GM12878 (cell line): ENCODE measurements at regions not wholly inside any gene's neighbourhood (a gene's known extent, or its start where the extent isn't known, plus 50 kb on each side); places are given as distances from the start of the nearest gene placed in this dataset.

Experiments used
- ATAC-seq: fragments of 200-7000 bp; cut with Tn5 transposase; 3 replicates; pipeline ENCODE4 v1.9.1; 2020; ENCODE audit warnings: mild to moderate bottlenecking, moderate library complexity
- BruUV-seq: library from RNA; stranded (reverse); fragments of 400-500 nt; replicated peaks from 2 replicates; lab custom pipeline; 2021; lab: Mats Ljungman, UMichigan
- CTCF ChIA-PET: fragments of 300-600 bp; sonication (Branson Sonifier 250); formaldehyde crosslinking; extraction: SDS; loops from one replicate; lab custom pipeline; 2021; ENCODE audit warnings: inconsistent platforms; lab: Yijun Ruan, JAX
- POLR2A ChIA-PET: fragments of 350-600 bp; formaldehyde crosslinking; extraction: SDS; loops from one replicate; lab custom pipeline; 2021; ENCODE audit warnings: inconsistent platforms; lab: Charles Lee
- RAD21 ChIA-PET: fragments of 300-600 bp; sonication (Branson Sonifier 250); formaldehyde crosslinking; loops from one replicate; lab custom pipeline; 2023; ENCODE audit warnings: antibody characterized with exemption; ENCODE audit not compliant: unreplicated experiment; lab: Charles Lee
- SMC1A ChIA-PET: fragments of 300-600 bp; sonication (Branson Sonifier 250); formaldehyde crosslinking; loops from one replicate; lab custom pipeline; 2023; ENCODE audit not compliant: unreplicated experiment, uncharacterized antibody; lab: Charles Lee
- DNase-seq: peaks from one replicate; pipeline ENCODE4 v3.0.0-alpha.2; 2011; ENCODE audit warnings: low read depth, low spot score
- FAIRE-seq: peaks from 3 replicates; lab custom pipeline; 2011; peaks lifted over from hg19 to GRCh38; lab: Jason Lieb, UNC
- H2AFZ ChIP-seq: 2 replicates; pipeline ENCODE4 v1.6.0; 2011; ENCODE audit warnings: low read depth, low read length, control low read depth; ENCODE audit not compliant: control insufficient read depth
- H3K27ac ChIP-seq: 2 replicates; pipeline ENCODE4 v1.5.1; 2011; ENCODE audit warnings: control low read depth; ENCODE audit not compliant: control insufficient read depth, insufficient read depth
- H3K27me3 ChIP-seq, 2 experiments: replicated peaks in 1 of 2; 2 replicates each; pipeline versions ENCODE4 v1.6.0 to v1.6.1; 2011; ENCODE audit warnings: low read length in 1 of 2; ENCODE audit not compliant: control insufficient read depth in 2 of 2, insufficient read depth in 2 of 2
- H3K36me3 ChIP-seq, 2 experiments: 2 replicates each; pipeline ENCODE4 v1.5.1; 2011; ENCODE audit warnings: low read length in 1 of 2; ENCODE audit not compliant: control insufficient read depth in 2 of 2, insufficient read depth in 2 of 2
- H3K4me1 ChIP-seq: 2 replicates; pipeline ENCODE4 v1.6.1; 2011; ENCODE audit warnings: mild to moderate bottlenecking, low read length, moderate library complexity, mixed read lengths; ENCODE audit not compliant: control insufficient read depth, insufficient read depth
- H3K4me2 ChIP-seq: 2 replicates; pipeline ENCODE4 v1.6.0; 2011; ENCODE audit warnings: control low read depth; ENCODE audit not compliant: control insufficient read depth, insufficient read depth
- H3K4me3 ChIP-seq: fragments of 200-600 bp; sonication (generic); 2 replicates; pipeline ENCODE4 v1.5.1; 2016
- H3K79me2 ChIP-seq: 2 replicates; pipeline ENCODE4 v1.6.0; 2011; ENCODE audit warnings: low read length; ENCODE audit not compliant: control insufficient read depth, insufficient read depth
- H3K9ac ChIP-seq: 2 replicates; pipeline ENCODE4 v1.8.0; 2011; ENCODE audit warnings: low read length, control low read depth, mixed read lengths; ENCODE audit not compliant: control insufficient read depth, insufficient read depth
- H3K9me3 ChIP-seq: replicated peaks from 3 replicates; pipeline ENCODE4 v1.5.1; 2011; ENCODE audit warnings: mild to moderate bottlenecking, low read length; ENCODE audit not compliant: control insufficient read depth, insufficient read depth
- H4K20me1 ChIP-seq: 2 replicates; pipeline ENCODE4 v1.6.0; 2011; ENCODE audit not compliant: control insufficient read depth, insufficient read depth
- BHLHE40 ChIP-seq, 2 experiments: fragments of 450-650 bp in 1 of 2; IDR thresholded peaks; 2 replicates each; pipeline ENCODE4 v1.6.1; 2011 to 2017; ENCODE audit warnings: low read depth in 2 of 2, borderline replicate concordance in 1 of 2, improper control_type of control experiment in 1 of 2, low read length in 1 of 2, mild to moderate bottlenecking in 1 of 2
- CREB1 ChIP-seq: IDR thresholded peaks from 2 replicates; pipeline ENCODE4 v1.6.1; 2012; ENCODE audit warnings: low read depth, mild to moderate bottlenecking, inconsistent platforms
- EGR1 ChIP-seq, 2 experiments: IDR thresholded peaks; 1 replicate in 1 of 2; 2 replicates in 1 of 2; pipeline ENCODE4 v1.6.1; 2011 to 2012; ENCODE audit warnings: low read depth in 2 of 2, low read length in 2 of 2, borderline replicate concordance in 1 of 2, mild to moderate bottlenecking in 1 of 2, moderate library complexity in 1 of 2
- HDAC6 ChIP-seq: fragments of 200-600 bp; sonication (generic); IDR thresholded peaks from one replicate; pipeline ENCODE4 v1.8.0; 2017; ENCODE audit warnings: antibody characterized with exemption; ENCODE audit not compliant: unreplicated experiment
- IKZF1 ChIP-seq: fragments of 450-650 bp; conservative IDR thresholded peaks from 2 replicates; pipeline ENCODE4 v1.6.1; 2017; ENCODE audit warnings: antibody characterized with exemption, mild to moderate bottlenecking
- MLLT1 ChIP-seq: fragments of 450-650 bp; IDR thresholded peaks from 2 replicates; pipeline ENCODE4 v1.6.1; 2016; ENCODE audit warnings: mild to moderate bottlenecking
- NRF1 ChIP-seq: conservative IDR thresholded peaks from 2 replicates; pipeline ENCODE4 v1.6.1; 2011; ENCODE audit warnings: mild to moderate bottlenecking, low read depth, low read length, improper control_type of control experiment
- PAX8 ChIP-seq: fragments of 450-650 bp; IDR thresholded peaks from 2 replicates; pipeline ENCODE4 v1.6.1; 2017; ENCODE audit warnings: mild to moderate bottlenecking, moderate library complexity
- RAD51 ChIP-seq: fragments of 450-650 bp; IDR thresholded peaks from 2 replicates; pipeline ENCODE4 v1.6.1; 2016; ENCODE audit warnings: moderate library complexity, mild to moderate bottlenecking, inconsistent platforms
- RFX5 ChIP-seq: IDR thresholded peaks from 2 replicates; pipeline ENCODE4 v1.6.1; 2011; ENCODE audit warnings: low read depth, low read length, improper control_type of control experiment
- ZBTB4 ChIP-seq: fragments of 450-650 bp; formaldehyde crosslinking; IDR thresholded peaks from 2 replicates; pipeline ENCODE4 v1.4.0; 2022; ENCODE audit warnings: mild to moderate bottlenecking, moderate library complexity
- ZNF687 ChIP-seq: fragments of 450-650 bp; IDR thresholded peaks from 2 replicates; pipeline ENCODE4 v1.6.1; 2017; ENCODE audit warnings: mild to moderate bottlenecking, moderate library complexity
- whole genome bisulfite sequencing: methylation state at CpG from one replicate; pipeline ENCODE4 v1.1.6; 2016; ENCODE audit warnings: low lambda C conversion rate; ENCODE audit not compliant: insufficient replicate concordance, insufficient coverage; ENCODE audit errors: missing lambda C conversion rate; 5-methylcytosine and 5-hydroxymethylcytosine counted together
- in situ Hi-C: fragments of 300-500 bp; cut with MboI; formaldehyde crosslinking; loops from 9 replicates; pipeline ENCODE4 v1.14.3; 2018; ENCODE audit warnings: mixed read lengths
- intact Hi-C: fragments of 100-400 bp; cut with micrococcal nuclease; formaldehyde crosslinking; loops from one replicate; pipeline ENCODE4 v1.14.2; 2022; ENCODE audit not compliant: unreplicated experiment

- H3K27ac ChIP-seq, result peak overlapping the region; percentile 69
- in situ Hi-C loops, result no loop called here
- no peak for TF ChIP-seq EGR1 (IDR thresholded peaks at IDR 0.05; ENCODE audit: borderline replicate concordance in 1 of 2, low read depth in 2 of 2, low read length in 2 of 2)
- TF ChIP-seq RAD51, result peak; percentile 85
- TF ChIP-seq ZBTB4, result peak; percentile 67; the same call in 1 of the 2 replicates
- no peak; a peak in 1 of 4 replicates for TF ChIP-seq BHLHE40 (IDR thresholded peaks at IDR 0.05; ENCODE audit: borderline replicate concordance in 1 of 2, low read depth in 2 of 2, low read length in 1 of 2)
- TF ChIP-seq NRF1, result no peak
- no peak for TF ChIP-seq RFX5
- TF ChIP-seq CREB1, result no peak
- TF ChIP-seq HDAC6, result no peak
- TF ChIP-seq PAX8, result no peak
- peak; percentile 71 for TF ChIP-seq ZNF687
- peak; percentile 91 for TF ChIP-seq MLLT1
- TF ChIP-seq IKZF1, result 0 out of 2 replicates have a peak, but pooled peaks have one; percentile 8
These were observed 236.9 kb downstream of the BCAS1 start for GRCh38 chr20:53833333-53834061.

More at GRCh38 chr20:53833333-53834061, 236.9 kb downstream of the BCAS1 start:
- peak overlapping the region; percentile 72 for H3K4me2 ChIP-seq
- FAIRE-seq (no peak), ATAC-seq (peak; percentile 22), DNase-seq (no peak)
- 55% methylated on average over 10 of the region's 10 CpGs for whole genome bisulfite sequencing
- peak overlapping the region; percentile 41 for H2AFZ ChIP-seq
- no peaks in the 10 kb centered on the region for H3K36me3 ChIP-seq
- ChIA-PET RAD21 (interaction anchor here (1.0 to 3.3 kb wide), 9 partner anchors 10 to 97 kb away, joined by 3 to 15 read pairs (median 5); no protein-coding TSS in a partner anchor), CTCF (interaction anchor here (1.0 to 1.2 kb wide), 2 partner anchors 10 to 81 kb away, joined by 3 to 4 read pairs; no protein-coding TSS in a partner anchor), SMC1A (interaction anchor here (0.9 to 5.8 kb wide), 16 partner anchors 10 to 175 kb away, joined by 3 to 49 read pairs (median 4); no protein-coding TSS in a partner anchor), POLR2A (interaction anchor here (1.0 to 1.3 kb wide), 2 partner anchors 33 to 83 kb away, joined by 3 to 6 read pairs; no protein-coding TSS in a partner anchor)
- no peaks in the 10 kb centered on the region for H4K20me1 ChIP-seq
- peak overlapping the region; percentile 47 for H3K9ac ChIP-seq
- no TSS peak for BruUV-seq
- peaks cover 42% of the 10 kb centered on the region for H3K4me1 ChIP-seq
- intact Hi-C loops, result loop anchor here (2.0 to 5.0 kb wide), 4 partner anchors 34 to 255 kb away; no protein-coding TSS in a partner anchor
- no peaks in the 10 kb centered on the region for H3K27me3 ChIP-seq
- H3K79me2 ChIP-seq, result no peaks in the 10 kb centered on the region
- H3K9me3 ChIP-seq, result no peaks in the 10 kb centered on the region; the same call in none of the 3 replicates
- no peak overlapping the region for H3K4me3 ChIP-seq
